Ureter (tissue), 1 donor: ENCODE measurements at regions not wholly inside any gene's neighbourhood (a gene's known extent, or its start where the extent isn't known, plus 50 kb on each side); places are given as distances from the start of the nearest gene placed in this dataset.
A peak's percentile ranks its signal among the peaks of the same experiment; 100 is the strongest.

Experiments used
- DNase-seq: peaks from one replicate; pipeline ENCODE4 v3.0.0-alpha.2; 2020; ENCODE audit warnings: low spot score
- donor health status: DM: yes; HTN: yes; CAD: no.

- no peak for DNase-seq
Measured at GRCh38 chr4:124529131-124529530, 183.4 kb downstream of the ANKRD50 start.

GRCh38 chr4:124530464-124531077, 182.0 kb downstream of the ANKRD50 start:
- DNase-seq = no peak

- no peak for DNase-seq
Measured at GRCh38 chr4:124534131-124534530, 178.4 kb downstream of the ANKRD50 start.

DNA sequence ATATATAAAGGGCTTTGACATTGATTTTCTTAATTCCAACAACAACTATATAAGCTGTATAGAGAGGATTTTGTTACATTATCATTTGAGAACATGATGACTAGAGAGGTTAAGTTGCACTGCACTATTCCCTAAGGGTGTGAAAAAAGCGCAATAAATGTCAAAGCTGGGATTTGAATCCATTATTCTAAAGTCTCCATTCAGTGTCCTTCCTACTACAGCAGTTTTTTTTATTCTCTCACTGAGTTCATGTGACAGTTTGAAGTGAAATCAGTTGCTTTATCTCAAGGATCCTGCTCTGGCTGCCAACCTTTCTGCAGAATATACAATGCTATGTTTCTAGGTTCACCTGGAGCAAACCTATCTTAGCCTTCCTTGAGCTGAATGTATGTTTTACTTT, 177.5 kb downstream of the ANKRD50 start:
- DNase-seq = no peak

DNA sequence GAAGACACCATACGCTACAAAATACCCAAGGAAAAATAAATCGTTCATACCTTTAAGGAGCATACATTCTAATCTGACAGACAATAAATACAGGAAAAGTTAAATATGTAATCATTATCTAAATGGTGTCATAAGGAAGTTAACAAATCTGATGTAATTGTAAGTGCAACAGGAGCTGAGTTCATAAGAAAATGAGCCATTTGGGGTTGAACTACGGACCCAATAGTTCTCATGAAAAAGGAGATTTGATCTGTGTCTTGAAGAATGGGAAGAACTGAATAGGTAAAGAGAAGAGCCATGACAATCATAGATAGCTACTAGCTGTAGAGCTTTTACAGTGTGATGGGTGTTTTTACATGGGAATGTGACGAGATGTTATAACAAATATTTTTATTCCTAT, 175.6 kb downstream of the ANKRD50 start:
- no peak for DNase-seq

DNA sequence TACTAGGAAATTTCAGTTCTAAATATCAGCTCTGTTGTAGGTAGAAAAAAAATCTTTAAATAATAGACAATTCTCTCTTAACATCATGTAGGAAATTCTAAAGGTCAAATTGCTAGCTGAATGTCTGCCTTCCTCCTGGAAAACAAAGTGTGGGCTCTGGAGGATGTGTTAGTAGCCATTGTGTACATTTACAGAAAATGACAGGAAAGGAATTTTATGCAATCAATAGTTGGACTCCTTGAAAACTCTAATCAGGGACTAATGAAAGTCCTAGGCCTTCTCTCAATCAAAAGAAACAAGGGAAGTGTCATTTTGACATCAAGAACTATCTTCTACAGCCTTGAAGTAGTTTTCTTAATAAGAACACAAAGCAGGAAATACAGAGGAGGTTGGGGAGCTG, 174.6 kb downstream of the ANKRD50 start:
- no peak for DNase-seq

GRCh38 chr4:124540014-124540413, 172.5 kb downstream of the ANKRD50 start:
- DNase-seq = no peak

DNA sequence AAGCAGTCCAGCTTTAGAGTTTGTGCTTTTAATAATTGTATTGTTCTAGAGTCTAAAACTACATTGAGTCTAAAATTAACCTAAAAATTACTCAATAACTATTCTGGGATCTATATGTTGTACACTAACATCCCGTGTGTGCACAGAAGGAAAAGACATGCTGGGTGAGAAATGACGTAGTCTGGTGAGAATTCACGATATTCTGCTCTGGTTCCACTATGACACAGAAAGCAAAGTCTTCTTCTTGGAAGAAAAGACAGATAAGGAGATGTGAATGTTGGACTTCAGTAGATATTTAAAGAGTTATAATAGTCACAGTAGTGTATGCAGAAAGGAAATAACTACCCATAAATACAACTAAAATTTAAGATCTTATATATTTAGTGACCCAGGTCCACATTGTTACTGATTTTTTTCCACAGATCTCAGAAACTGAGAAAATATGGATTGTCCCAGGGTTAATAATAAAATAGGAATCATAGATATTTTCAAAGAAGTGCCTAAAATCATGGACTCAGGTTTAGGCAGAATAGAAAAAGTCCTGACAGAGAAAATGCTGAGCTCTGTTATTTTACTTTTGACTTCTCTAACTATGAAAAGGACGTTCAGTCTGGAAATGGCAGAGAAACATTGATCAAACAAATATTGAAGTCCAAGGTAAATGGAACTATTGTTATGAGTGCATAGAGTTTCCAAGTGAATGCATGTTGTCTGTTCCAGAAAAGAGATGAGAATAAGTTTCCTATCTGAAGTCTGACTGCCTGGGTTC, 170.7 kb downstream of the ANKRD50 start:
- DNase-seq = no peak

- DNase-seq = no peak
Measured at GRCh38 chr4:124555959-124556358, 156.6 kb downstream of the ANKRD50 start.

GRCh38 chr4:124564121-124564520, 148.4 kb downstream of the ANKRD50 start:
- DNase-seq = no peak

- DNase-seq = no peak
Measured at GRCh38 chr4:124565371-124565770, 147.2 kb downstream of the ANKRD50 start.

DNA sequence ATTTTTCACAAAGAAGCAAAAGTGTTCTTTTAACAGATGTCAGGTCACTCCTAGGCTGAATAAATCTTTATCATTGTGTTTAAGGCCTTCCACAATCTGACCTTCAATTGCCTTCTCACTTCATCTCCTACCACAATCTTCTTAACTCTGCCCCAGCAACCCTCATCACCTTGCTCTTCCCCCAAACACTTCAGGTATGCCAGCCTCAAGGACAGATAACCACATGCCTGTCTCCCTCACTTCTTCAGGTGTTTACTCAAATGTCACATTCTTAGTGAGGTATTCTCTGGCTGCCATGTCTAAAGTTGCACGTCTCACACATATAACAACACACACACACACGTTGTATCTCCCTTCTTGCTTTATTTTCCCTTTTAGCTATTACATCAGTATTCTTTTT, 146.5 kb downstream of the ANKRD50 start:
- DNase-seq = no peak

GRCh38 chr4:124573056-124573455, 139.5 kb downstream of the ANKRD50 start:
- no peak for DNase-seq

DNA sequence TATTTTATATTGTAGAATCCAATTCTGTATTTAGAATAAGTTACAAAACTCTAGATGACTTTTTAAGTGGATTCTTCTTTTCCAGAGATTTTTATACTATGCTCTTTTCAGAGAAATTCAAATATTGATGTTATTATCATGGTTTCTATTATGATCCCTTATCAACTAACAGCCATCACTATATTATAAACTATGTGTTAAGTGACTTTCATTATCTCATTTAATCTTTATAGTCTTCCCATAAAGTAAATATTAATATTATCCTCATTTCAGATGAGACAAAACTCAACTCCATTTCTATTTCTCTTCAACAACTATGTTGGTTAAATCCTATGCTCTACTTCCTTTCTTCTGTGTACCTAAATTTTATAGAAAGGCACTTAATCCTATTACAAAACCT, 132.6 kb downstream of the ANKRD50 start:
- no peak for DNase-seq

- DNase-seq = no peak
Measured at GRCh38 chr4:124583797-124584196, 128.7 kb downstream of the ANKRD50 start.

DNA sequence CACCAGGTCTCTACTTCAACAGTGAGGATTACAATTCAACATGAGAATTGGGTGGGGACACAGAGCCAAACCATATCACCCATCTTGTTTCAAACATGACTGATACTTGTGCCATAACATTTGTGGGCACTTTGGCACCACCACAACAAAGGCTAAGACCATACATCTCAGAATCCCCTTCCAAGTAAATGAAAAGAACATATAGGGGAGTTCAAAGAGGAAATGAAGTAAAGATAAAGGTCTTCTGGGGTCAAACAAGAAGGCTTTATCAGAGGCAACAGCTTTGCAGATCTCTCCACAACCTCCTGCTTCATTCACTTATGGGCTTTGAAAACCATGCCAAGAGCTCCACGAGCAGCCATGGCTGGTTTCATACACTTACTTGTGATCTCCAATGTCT, 122.7 kb downstream of the ANKRD50 start:
- no peak for DNase-seq

- no peak for DNase-seq
Measured at GRCh38 chr4:124590480-124590879, 122.1 kb downstream of the ANKRD50 start.

- DNase-seq = no peak
Measured at GRCh38 chr4:124591637-124592036, 120.9 kb downstream of the ANKRD50 start.

DNA sequence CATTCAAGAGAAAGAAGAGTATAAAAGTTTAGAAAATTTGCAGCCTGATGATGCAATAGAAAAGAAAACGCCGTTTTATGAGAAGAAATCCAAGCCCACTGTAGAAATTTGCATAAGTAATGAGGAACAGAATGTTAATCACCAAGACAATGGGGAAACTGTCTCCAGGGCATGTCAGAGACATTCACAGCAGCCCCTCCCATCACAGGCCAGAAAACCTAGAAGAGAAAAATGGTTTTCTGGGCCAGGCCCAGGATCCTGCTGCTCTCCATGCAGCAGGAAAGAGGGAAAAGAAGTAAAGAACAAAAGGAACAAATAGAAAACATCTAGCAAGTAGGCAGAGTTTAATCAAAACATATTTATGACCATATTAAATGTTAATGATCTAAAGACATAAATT, 119.0 kb downstream of the ANKRD50 start:
- no peak for DNase-seq

DNA sequence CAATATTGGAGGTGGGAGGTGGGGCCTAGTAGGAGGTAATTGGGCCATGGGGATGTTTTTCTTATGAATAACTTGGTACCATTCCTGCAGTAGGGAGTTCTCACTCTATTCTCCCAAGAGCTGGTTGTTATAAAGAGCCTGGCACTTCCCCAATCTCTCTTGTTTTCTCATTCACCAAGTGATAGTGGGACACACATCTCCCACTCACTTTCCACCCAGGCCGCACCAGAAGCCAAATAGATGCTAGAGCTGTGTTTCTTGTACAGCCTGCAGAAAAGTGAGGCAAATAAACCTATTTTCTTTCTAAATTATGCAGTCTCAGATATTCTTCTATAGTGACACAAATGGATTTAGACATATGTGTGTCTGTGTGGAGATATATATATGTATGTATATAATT, 117.6 kb downstream of the ANKRD50 start:
- no peak for DNase-seq

- no peak for DNase-seq
Measured at GRCh38 chr4:124596816-124597215, 115.7 kb downstream of the ANKRD50 start.

- peak; percentile 46 for DNase-seq
Measured at GRCh38 chr4:124610211-124610610, 102.3 kb downstream of the ANKRD50 start.
